SKM-1 treated with dmso at 0.1 percent for 144 hours (cell line): ENCODE measurements at regions not wholly inside any gene's neighbourhood (a gene's known extent, or its start where the extent isn't known, plus 50 kb on each side); places are given as distances from the start of the nearest gene placed in this dataset.

ENCODE experiments used
- DNase-seq: peaks from one replicate; lab custom pipeline; 2025; ENCODE audit not compliant: unreplicated experiment; lab: John Stamatoyannopoulos, UW

GRCh38 chr9:81532251-81532650 lies 157.1 kb downstream of the TLE1 start:
- DNase-seq, result no peak

GRCh38 chr9:81531511-81531910 lies 157.8 kb downstream of the TLE1 start:
- no peak for DNase-seq

DNA sequence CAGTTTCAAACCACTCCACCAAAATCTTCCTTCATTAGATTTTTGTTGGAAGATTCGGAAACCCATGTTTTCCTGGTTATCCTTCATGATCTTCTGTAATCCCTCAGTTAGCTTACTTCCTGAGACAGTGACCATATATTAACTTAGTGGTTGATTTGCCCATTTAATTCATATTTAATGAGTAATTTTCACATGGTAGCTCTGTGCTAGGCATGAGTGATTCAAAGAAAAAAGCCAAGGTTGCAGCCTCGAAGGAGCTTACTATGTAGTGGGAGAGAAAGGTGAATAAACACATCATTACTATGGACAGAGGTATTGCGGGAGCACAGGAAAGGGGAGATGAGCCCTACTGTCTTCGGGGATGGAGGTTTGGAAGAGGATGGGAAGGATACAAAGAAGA lies 158.5 kb downstream of the TLE1 start:
- DNase-seq, result no peak

DNA sequence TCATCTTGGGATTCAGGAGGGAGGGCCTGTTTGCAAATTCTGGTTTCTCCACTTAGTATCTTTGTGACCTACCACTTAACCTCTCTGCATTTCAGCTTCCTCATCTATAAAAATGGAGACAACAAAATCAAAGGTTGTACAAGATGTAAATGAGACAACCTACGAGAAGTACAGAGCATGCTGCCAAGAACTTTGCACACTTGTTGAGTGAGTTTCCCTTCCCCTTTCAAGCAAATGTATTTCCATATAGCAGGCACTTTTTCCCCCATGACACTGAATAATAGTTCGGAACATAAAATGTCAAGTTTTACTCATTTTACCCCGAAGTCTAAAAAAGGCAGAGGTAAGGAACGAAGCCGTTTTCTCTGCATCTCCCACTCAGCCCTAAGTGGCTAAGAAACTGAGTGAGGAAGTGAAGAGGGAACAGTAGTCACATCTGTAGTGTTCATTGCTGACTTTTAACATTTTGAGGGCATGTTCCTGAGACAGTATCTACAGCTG lies 159.0 kb downstream of the TLE1 start:
- DNase-seq, result no peak

GRCh38 chr9:81529556-81530193 lies 159.7 kb downstream of the TLE1 start:
- DNase-seq, result no peak

DNA sequence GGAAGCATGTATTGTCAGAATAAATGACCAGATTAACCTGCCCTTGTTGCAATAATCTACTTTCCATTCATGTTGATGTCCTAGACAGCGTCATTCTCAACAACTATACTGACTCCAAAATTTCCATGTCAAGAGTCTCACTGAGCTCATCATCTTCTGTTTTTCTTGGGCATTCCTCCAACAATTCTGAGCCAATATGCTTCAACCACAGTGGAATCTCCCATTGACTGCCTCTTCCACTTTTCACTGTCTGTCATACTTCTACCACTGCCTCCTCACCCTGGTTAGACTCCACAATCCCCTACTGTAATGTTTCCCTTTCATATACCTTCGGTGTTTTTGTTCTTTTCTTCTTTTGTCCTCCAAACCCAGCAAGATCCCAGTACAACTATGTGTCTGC lies 162.8 kb downstream of the TLE1 start:
- no peak for DNase-seq

DNA sequence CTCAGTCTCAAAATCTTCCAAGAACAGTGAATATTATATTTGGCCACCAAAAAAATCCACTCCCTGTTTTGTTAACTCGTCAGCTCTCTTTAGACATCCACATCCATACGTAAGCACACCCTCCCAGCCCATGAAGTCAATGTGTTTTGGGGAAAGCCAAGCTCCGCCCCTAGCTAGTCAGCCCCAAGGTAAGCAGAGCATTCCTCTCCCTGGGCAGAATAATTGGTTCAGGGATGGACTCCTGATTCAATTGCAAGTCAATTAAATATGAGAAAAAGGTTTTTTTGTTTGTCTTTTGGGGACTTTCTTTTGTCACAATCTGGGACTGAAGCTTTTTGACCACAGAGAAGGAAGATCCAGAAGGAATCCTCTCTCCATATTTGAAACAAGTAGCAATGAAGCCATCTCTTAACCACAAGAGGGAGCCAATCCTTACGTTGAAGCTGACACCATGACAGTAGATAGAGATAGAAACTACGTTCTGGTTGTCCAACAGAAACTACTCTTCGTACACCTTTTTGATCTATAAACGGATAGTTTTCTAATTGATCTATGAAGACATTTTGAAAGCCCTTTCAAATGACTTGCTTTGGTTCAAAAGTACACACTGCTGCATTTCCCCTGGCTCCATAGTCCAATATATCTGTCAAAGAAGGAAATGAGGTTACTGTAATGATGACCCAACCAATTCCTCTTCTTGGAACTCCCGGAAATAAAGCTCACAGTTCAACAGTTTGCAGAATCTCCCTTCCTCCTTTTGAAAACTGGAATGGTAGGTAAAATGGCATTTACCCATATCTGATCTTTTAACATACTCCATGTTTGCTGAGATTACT lies 166.4 kb downstream of the TLE1 start:
- DNase-seq, result no peak

DNA sequence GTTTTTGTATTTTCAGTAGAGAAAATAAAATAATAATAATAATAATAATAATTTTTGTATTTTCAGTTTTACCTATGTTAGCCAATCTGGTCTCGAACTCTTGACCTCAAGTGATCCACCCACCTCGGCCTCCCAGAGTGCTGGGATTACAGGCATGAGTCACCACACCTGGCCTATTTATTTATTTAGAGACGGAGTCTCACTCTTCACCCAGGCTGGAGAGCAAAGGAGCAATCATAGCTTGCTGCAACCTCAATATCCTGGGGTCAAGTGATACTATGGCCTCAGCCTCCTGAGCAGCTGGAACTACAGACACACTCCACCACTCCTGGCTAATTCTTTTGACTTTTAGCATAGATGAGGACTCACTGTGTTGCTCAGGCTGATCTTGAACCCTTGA lies 167.5 kb downstream of the TLE1 start:
- no peak for DNase-seq

DNA sequence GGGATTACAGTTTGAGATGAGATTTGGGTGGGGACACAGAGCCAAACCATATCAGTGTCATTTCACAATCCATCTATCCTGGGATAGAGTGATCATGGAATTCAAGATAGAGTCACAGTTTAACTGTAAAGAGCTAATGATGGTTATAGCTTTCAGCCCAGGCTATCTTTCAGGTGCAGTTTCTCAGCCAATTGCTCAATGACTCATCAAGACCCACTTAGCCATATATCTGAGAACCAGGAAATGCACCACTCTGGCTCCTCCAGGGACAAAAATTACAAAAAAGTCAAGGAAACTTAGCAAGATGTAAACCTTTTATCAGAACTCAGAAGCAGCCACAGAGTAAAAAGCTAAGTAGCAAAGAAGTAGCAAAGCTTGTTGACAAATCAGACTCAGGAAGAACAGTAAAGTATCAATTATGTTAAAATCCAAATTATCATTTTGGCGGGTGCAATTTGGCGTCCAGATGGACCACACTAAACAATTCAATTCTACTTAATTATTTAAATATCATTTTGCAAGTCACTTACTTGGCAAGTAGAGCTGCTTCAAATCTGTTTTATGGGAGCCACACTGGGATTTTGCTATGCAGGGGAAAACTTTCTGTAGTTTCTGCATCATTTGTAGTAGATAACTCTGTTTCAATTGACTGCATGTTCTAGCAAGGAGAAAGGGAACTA lies 169.4 kb downstream of the TLE1 start:
- DNase-seq, result no peak

GRCh38 chr9:81517954-81518353 lies 171.4 kb downstream of the TLE1 start:
- DNase-seq, result no peak

DNA sequence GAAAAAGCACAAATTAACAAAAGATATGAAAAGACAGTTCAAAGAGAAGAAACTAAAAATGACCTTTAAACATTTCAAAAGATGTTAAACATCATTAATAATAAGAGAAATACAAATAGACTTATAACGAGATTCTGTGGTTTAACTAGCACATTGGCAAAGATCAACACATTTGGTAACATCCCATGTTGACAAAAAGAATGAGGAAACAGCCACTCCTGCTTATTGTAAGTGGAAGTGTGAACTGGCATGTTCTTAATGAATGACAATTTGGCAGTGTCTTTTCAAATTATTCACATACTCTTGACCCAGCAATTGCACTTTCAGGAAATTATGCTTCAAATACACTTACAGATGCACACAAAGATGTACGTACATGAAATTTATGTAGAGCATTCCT lies 176.3 kb downstream of the TLE1 start:
- DNase-seq, result no peak

- DNase-seq, result no peak
Observed at GRCh38 chr9:81512641-81513040, 176.7 kb downstream of the TLE1 start.

DNA sequence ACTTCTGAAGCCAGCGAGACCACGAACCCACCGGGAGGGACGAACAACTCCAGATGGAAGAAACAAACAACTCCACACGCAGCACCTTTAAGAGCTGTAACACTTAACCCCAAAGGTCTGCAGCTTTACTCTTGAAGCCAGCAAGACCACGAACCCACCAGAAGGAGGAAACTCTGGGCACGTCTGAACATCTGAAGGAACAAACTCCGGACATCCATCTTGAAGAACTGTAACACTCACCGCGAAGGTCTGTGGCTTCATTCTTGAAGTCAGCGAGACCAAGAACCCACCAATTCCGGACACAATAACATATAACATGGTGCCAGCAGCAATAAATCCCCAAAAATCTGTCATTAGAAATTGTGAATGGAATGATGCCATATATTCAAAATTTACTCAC lies 180.9 kb downstream of the TLE1 start:
- no peak for DNase-seq

- no peak for DNase-seq
Observed at GRCh38 chr9:81506941-81507864, 182.1 kb downstream of the TLE1 start.

GRCh38 chr9:81499594-81499993 lies 189.8 kb downstream of the TLE1 start:
- no peak for DNase-seq

DNA sequence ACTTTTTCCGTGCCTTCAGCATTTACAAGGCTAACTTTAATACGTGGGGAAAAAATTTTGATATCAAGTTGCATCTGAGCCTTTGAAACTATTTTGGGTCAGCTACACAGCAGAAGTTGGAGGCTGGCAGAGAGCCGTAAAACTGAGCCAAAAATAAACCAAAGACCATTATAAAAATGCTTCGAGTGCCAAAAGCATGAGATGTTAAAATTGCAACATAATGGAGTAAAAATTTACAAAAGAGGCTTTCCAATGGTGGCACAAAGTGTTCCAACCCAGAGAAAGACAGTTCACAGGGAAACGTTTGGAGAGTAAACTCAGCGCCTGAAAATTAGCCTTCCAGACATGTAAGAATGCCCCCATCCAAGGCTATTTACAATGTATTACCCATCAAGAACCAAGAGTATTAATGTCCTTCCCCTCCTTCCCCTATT lies 190.3 kb downstream of the TLE1 start:
- no peak for DNase-seq

GRCh38 chr9:81498576-81498975 lies 190.8 kb downstream of the TLE1 start:
- no peak for DNase-seq

DNA sequence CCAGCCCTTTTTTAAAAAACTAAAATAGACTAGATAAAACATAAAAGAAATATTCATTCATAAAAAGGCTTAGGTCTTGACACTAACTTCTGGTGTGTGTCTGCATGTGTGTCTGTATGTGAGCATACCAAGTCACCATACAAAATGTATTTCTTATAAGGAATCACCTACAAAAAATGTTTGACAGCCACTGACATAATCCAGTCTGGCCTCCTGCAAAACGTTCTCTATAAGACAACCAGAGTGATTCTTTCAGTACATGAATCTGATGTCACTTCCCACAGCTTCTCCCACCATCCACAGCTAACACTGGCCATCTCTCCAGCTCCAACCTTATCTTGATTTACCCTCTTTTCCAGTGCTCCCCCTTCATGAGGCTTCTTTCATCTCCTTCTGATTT lies 192.3 kb downstream of the TLE1 start:
- no peak for DNase-seq

GRCh38 chr9:81492710-81493447 lies 196.5 kb downstream of the TLE1 start:
- DNase-seq, result no peak
